Vagina (tissue), 2 donors: ENCODE measurements at regions not wholly inside any gene's neighbourhood (a gene's known extent, or its start where the extent isn't known, plus 50 kb on each side); places are given as distances from the start of the nearest gene placed in this dataset.

Experiments
- CTCF ChIP-seq, 3 experiments: fragments of 450-650 bp in 2 of 3; fragments of 200-600 bp in 1 of 3; sonication (generic) in 1 of 3; IDR thresholded peaks; one replicate each; pipeline ENCODE4 v1.5.1; 2017 to 2019; ENCODE audit warnings: antibody characterized with exemption in 3 of 3, mild to moderate bottlenecking in 2 of 3, moderate library complexity in 2 of 3
- POLR2A ChIP-seq, 2 donors: fragments of 450-650 bp; IDR thresholded peaks; one replicate each; pipeline ENCODE4 v1.6.1; 2017; ENCODE audit warnings: antibody characterized with exemption in 2 of 2, mild to moderate bottlenecking in 2 of 2, moderate library complexity in 2 of 2
- POLR2AphosphoS5 ChIP-seq, 2 donors: sonication (generic); formaldehyde crosslinking; IDR thresholded peaks; one replicate each; pipeline ENCODE4 v1.9.0; 2017; ENCODE audit warnings: antibody characterized with exemption in 2 of 2, mild to moderate bottlenecking in 2 of 2, low read depth in 1 of 2; ENCODE audit not compliant: insufficient read depth in 1 of 2

DNA sequence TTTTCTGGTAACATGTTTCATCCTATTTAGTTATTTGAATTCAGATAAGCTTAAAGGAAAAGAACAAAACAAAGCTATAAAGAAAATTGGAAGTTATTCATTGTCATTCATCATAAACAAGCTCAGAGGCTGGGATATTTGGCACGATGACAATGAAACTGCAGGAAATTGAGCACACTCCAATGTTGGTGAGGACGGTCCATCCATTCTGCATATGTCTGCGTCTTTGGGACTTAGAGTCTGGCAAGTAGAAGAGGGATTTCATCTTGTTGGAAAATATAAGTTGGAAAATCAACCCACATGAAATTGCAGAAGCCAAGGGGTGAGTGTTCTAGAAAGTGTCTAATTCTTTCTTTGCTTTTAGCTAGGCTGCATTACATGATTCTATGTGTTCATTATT is 78.4 kb downstream of the HDGFL1 start:
- TF ChIP-seq POLR2A (IDR thresholded peaks at IDR 0.05) (no peak), CTCF (IDR thresholded peaks at IDR 0.05) (no peak), POLR2AphosphoS5 (IDR thresholded peaks at IDR 0.05; ENCODE audit: insufficient read depth in 1 of 2, low read depth in 1 of 2) (no peak)
